H1 (cell line): ENCODE measurements at regions not wholly inside any gene's neighbourhood (a gene's known extent, or its start where the extent isn't known, plus 50 kb on each side); places are given as distances from the start of the nearest gene placed in this dataset.

ENCODE experiments used
- CTCF ChIA-PET: fragments of 300-600 bp; sonication (Branson Sonifier 250); formaldehyde crosslinking; loops from one replicate; lab custom pipeline; 2021; ENCODE audit not compliant: partially characterized antibody; lab: Charles Lee
- POLR2A ChIA-PET: fragments of 300-600 bp; sonication (Branson Sonifier 250); formaldehyde crosslinking; loops from one replicate; lab custom pipeline; 2021; ENCODE audit warnings: inconsistent platforms; ENCODE audit not compliant: partially characterized antibody; lab: Charles Lee
- DNase-seq, 2 experiments: peaks; one replicate each; pipeline versions ENCODE4 v3.0.0 to v3.0.0-alpha.2; 2010 to 2022; ENCODE audit warnings: low spot score in 2 of 2, low read depth in 1 of 2, mixed read lengths in 1 of 2
- FAIRE-seq: peaks from 2 replicates; lab custom pipeline; 2011; peaks lifted over from hg19 to GRCh38; lab: Jason Lieb, UNC
- H2AFZ ChIP-seq: 2 replicates; pipeline ENCODE4 v1.8.1; 2012; ENCODE audit warnings: low read length, inconsistent platforms
- H2AK5ac ChIP-seq: 2 replicates; pipeline ENCODE4 v1.6.1; 2013; ENCODE audit warnings: low read depth, low read length
- H2BK120ac ChIP-seq: replicated peaks from 2 replicates; pipeline ENCODE3; 2013; ENCODE audit warnings: low read depth, low read length, inconsistent platforms
- H2BK12ac ChIP-seq: 2 replicates; pipeline ENCODE4 v1.6.1; 2013; ENCODE audit warnings: low read depth, low read length
- H2BK15ac ChIP-seq: 2 replicates; pipeline ENCODE4 v1.6.1; 2013; ENCODE audit warnings: low read length
- H2BK20ac ChIP-seq: 2 replicates; pipeline ENCODE4 v1.6.1; 2013; ENCODE audit warnings: low read length
- H2BK5ac ChIP-seq: 2 replicates; pipeline ENCODE4 v1.6.1; 2013; ENCODE audit warnings: low read depth, low read length
- H3K14ac ChIP-seq: 2 replicates; pipeline ENCODE4 v1.6.1; 2013; ENCODE audit warnings: inconsistent platforms; ENCODE audit not compliant: insufficient read length
- H3K18ac ChIP-seq: 2 replicates; pipeline ENCODE4 v1.6.1; 2013; ENCODE audit warnings: low read length; ENCODE audit errors: extremely low read depth
- H3K23ac ChIP-seq: 2 replicates; pipeline ENCODE4 v1.6.1; 2013; ENCODE audit warnings: inconsistent platforms; ENCODE audit not compliant: insufficient read length
- H3K23me2 ChIP-seq: 2 replicates; pipeline ENCODE4 v1.6.1; 2013; ENCODE audit warnings: low read depth, low read length
- H3K27ac ChIP-seq: 2 replicates; pipeline ENCODE4 v1.6.1; 2011; ENCODE audit warnings: low read depth, low read length, inconsistent platforms
- H3K27me3 ChIP-seq, 4 experiments: replicated peaks in 1 of 4; 1 replicate in 1 of 4; 2 replicates in 3 of 4; pipeline versions ENCODE4 v1.6.1 to v1.8.1; 2011 to 2013; ENCODE audit warnings: low read length in 3 of 4, mild to moderate bottlenecking in 3 of 4, inconsistent platforms in 2 of 4, mixed read lengths in 2 of 4, moderate library complexity in 1 of 4; ENCODE audit not compliant: control insufficient read depth in 3 of 4, insufficient read depth in 3 of 4; ENCODE audit errors: extremely low read depth in 1 of 4
- H3K36me3 ChIP-seq, 4 experiments: 2 replicates each; pipeline versions ENCODE4 v1.6.1 to v1.8.1; 2011 to 2013; ENCODE audit warnings: mild to moderate bottlenecking in 4 of 4, low read length in 3 of 4, moderate library complexity in 2 of 4, control low read depth in 1 of 4, inconsistent platforms in 1 of 4; ENCODE audit not compliant: insufficient read depth in 4 of 4, control insufficient read depth in 2 of 4
- H3K4ac ChIP-seq: replicated peaks from 2 replicates; pipeline ENCODE3; 2013; ENCODE audit warnings: low read length, low read depth, mixed read lengths, inconsistent platforms; ENCODE audit not compliant: insufficient read length
- H3K4me1 ChIP-seq, 4 experiments: replicated peaks in 1 of 4; 1 replicate in 1 of 4; 2 replicates in 3 of 4; pipeline versions ENCODE4 v1.6.1 to v1.8.1; 2011 to 2013; ENCODE audit warnings: low read length in 3 of 4, inconsistent platforms in 2 of 4, mixed read lengths in 1 of 4; ENCODE audit not compliant: insufficient read depth in 4 of 4, control insufficient read depth in 3 of 4
- H3K4me2 ChIP-seq, 2 experiments: 2 replicates each; pipeline versions ENCODE4 v1.6.1 to v1.8.1; 2011 to 2013; ENCODE audit warnings: low read depth in 2 of 2, low read length in 2 of 2, control low read depth in 1 of 2, inconsistent platforms in 1 of 2, mild to moderate bottlenecking in 1 of 2; ENCODE audit not compliant: insufficient read depth in 1 of 2
- H3K4me3 ChIP-seq, 4 experiments: fragments of 200-600, 300-600 bp in 1 of 4; sonication (generic), shearing (Covaris generic), sonication (Bioruptor Twin) in 1 of 4; 2 replicates each; pipeline versions ENCODE4 v1.5.1 to v1.8.1; 2011 to 2016; ENCODE audit warnings: low read length in 4 of 4, low read depth in 3 of 4, control low read depth in 2 of 4, inconsistent platforms in 2 of 4, mild to moderate bottlenecking in 2 of 4, mixed read lengths in 1 of 4, moderate library complexity in 1 of 4; ENCODE audit not compliant: insufficient read depth in 2 of 4; ENCODE audit errors: extremely low read depth in 1 of 4
- H3K56ac ChIP-seq: replicated peaks from 2 replicates; pipeline ENCODE3; 2013; ENCODE audit warnings: low read depth, mild to moderate bottlenecking, mixed read lengths, low read length, inconsistent platforms; ENCODE audit not compliant: insufficient read length
- H3K79me1 ChIP-seq: 2 replicates; pipeline ENCODE4 v1.6.1; 2013; ENCODE audit warnings: low read depth, low read length, control low read depth
- H3K79me2 ChIP-seq, 2 experiments: 2 replicates each; pipeline versions ENCODE4 v1.6.1 to v1.8.1; 2012 to 2013; ENCODE audit warnings: low read length in 2 of 2, mild to moderate bottlenecking in 2 of 2, inconsistent platforms in 1 of 2; ENCODE audit not compliant: insufficient read depth in 2 of 2, control insufficient read depth in 1 of 2
- H3K9ac ChIP-seq, 4 experiments: replicated peaks in 1 of 4; 1 replicate in 1 of 4; 2 replicates in 3 of 4; pipeline versions ENCODE4 v1.6.1 to v1.8.1; 2011 to 2013; ENCODE audit warnings: low read depth in 3 of 4, low read length in 3 of 4, control low read depth in 2 of 4, mild to moderate bottlenecking in 2 of 4, moderate library complexity in 2 of 4, inconsistent platforms in 1 of 4; ENCODE audit errors: extremely low read depth in 1 of 4
- H3K9me3 ChIP-seq, 2 experiments: 2 replicates each; pipeline versions ENCODE4 v1.6.1 to v1.8.1; 2012 to 2013; ENCODE audit warnings: mild to moderate bottlenecking in 2 of 2, moderate library complexity in 2 of 2, control low read depth in 1 of 2, inconsistent platforms in 1 of 2, low read depth in 1 of 2, low read length in 1 of 2, mixed read lengths in 1 of 2; ENCODE audit not compliant: insufficient read depth in 2 of 2
- H4K20me1 ChIP-seq, 2 experiments: replicated peaks in 1 of 2; 2 replicates each; pipeline versions ENCODE3 to v1.8.1; 2011 to 2013; ENCODE audit warnings: inconsistent platforms in 2 of 2, low read length in 2 of 2, mild to moderate bottlenecking in 1 of 2; ENCODE audit not compliant: insufficient read depth in 2 of 2, control insufficient read depth in 1 of 2
- H4K5ac ChIP-seq: 2 replicates; pipeline ENCODE4 v1.6.1; 2013; ENCODE audit warnings: low read length, low read depth, mixed read lengths, inconsistent platforms; ENCODE audit not compliant: insufficient read length
- H4K8ac ChIP-seq: 2 replicates; pipeline ENCODE4 v1.8.0; 2013; ENCODE audit warnings: mild to moderate bottlenecking, moderate library complexity, low read length, inconsistent platforms; ENCODE audit not compliant: insufficient read depth; ENCODE audit errors: extremely low read depth
- H4K91ac ChIP-seq: replicated peaks from 2 replicates; pipeline ENCODE3; 2013; ENCODE audit warnings: low read length, mixed read lengths, inconsistent platforms; ENCODE audit not compliant: insufficient read length
- ATF2 ChIP-seq: IDR thresholded peaks from 2 replicates; pipeline ENCODE4 v1.6.1; 2012; ENCODE audit warnings: low read length, inconsistent platforms
- EP300 ChIP-seq, 2 experiments: IDR thresholded peaks; 1 replicate in 1 of 2; 2 replicates in 1 of 2; pipeline ENCODE4 v1.6.1; 2011 to 2012; ENCODE audit warnings: low read depth in 2 of 2, low read length in 2 of 2, mild to moderate bottlenecking in 2 of 2, borderline replicate concordance in 1 of 2, inconsistent platforms in 1 of 2, moderate library complexity in 1 of 2
- EZH2 ChIP-seq: fragments of 200-600 bp; sonication (generic); IDR thresholded peaks from 2 replicates; pipeline ENCODE4 v1.7.1; 2012; ENCODE audit warnings: low read depth, mild to moderate bottlenecking, moderate library complexity, low read length, inconsistent platforms; ENCODE audit not compliant: severe bottlenecking
- GTF2F1 ChIP-seq: IDR thresholded peaks from 2 replicates; pipeline ENCODE4 v1.6.1; 2012; ENCODE audit warnings: low read depth, low read length, improper control_type of control experiment, borderline replicate concordance
- KDM1A ChIP-seq: fragments of 200-600, 300-600 bp; sonication (generic); IDR thresholded peaks from 2 replicates; pipeline ENCODE4 v1.7.1; 2016; ENCODE audit warnings: mild to moderate bottlenecking, low read length, borderline replicate concordance
- KDM4A ChIP-seq: IDR thresholded peaks from one replicate; pipeline ENCODE4 v1.7.1; 2012; ENCODE audit warnings: low read depth, mild to moderate bottlenecking, moderate library complexity, low read length, inconsistent platforms; ENCODE audit not compliant: severe bottlenecking
- NRF1 ChIP-seq: IDR thresholded peaks from 2 replicates; pipeline ENCODE4 v1.6.1; 2011; ENCODE audit warnings: mild to moderate bottlenecking, low read depth, low read length, improper control_type of control experiment
- POLR2A ChIP-seq, 2 experiments: IDR thresholded peaks; 1 replicate in 1 of 2; 2 replicates in 1 of 2; pipeline ENCODE4 v1.6.1; 2011; ENCODE audit warnings: low read depth in 2 of 2, low read length in 2 of 2, mild to moderate bottlenecking in 2 of 2; ENCODE audit errors: control extremely low read depth in 1 of 2
- POU5F1 ChIP-seq: IDR thresholded peaks from 2 replicates; pipeline ENCODE4 v1.6.1; 2011; ENCODE audit warnings: low read depth, mild to moderate bottlenecking, low read length, moderate library complexity
- RBBP5 ChIP-seq: IDR thresholded peaks from 2 replicates; pipeline ENCODE4 v1.7.1; 2012; ENCODE audit warnings: low read depth, mild to moderate bottlenecking, inconsistent platforms, low read length, moderate library complexity, borderline replicate concordance
- SAP30 ChIP-seq: fragments of 300-600 bp; sonication (generic); IDR thresholded peaks from 2 replicates; pipeline ENCODE4 v1.7.1; 2012; ENCODE audit warnings: low read length, moderate library complexity, mild to moderate bottlenecking, inconsistent platforms; ENCODE audit not compliant: insufficient read depth, insufficient replicate concordance
- SIN3A ChIP-seq, 2 experiments: IDR thresholded peaks in 1 of 2; conservative IDR thresholded peaks in 1 of 2; 2 replicates each; pipeline ENCODE4 v1.6.1; 2011 to 2012; ENCODE audit warnings: low read length in 2 of 2, improper control_type of control experiment in 1 of 2, low read depth in 1 of 2, mild to moderate bottlenecking in 1 of 2
- TAF1 ChIP-seq: IDR thresholded peaks from 2 replicates; pipeline ENCODE4 v1.6.1; 2011; ENCODE audit warnings: mild to moderate bottlenecking, low read depth, low read length
- WGBS, 2 experiments: shearing (Covaris generic) in 1 of 2; methylation state at CpG; one replicate each; pipeline versions ENCODE4 v1.1.6 to v1.1.7; 2013 to 2015; ENCODE audit warnings: low lambda C conversion rate in 2 of 2, mixed read lengths in 2 of 2, inconsistent platforms in 1 of 2, low coverage in 1 of 2, missing lambda C conversion rate in 1 of 2; ENCODE audit not compliant: insufficient replicate concordance in 2 of 2, insufficient coverage in 1 of 2, insufficient read length in 1 of 2; ENCODE audit errors: extremely low coverage in 1 of 2, missing lambda C conversion rate in 1 of 2; 5-methylcytosine and 5-hydroxymethylcytosine counted together

GRCh38 chr6:74857157-74857556, 348.7 kb downstream of the COL12A1 start:
- H3K79me1 ChIP-seq: no peaks in the 10 kb centered on the region
- no peak overlapping the region for H3K27ac ChIP-seq
- no peak overlapping the region for H3K23ac ChIP-seq
- H2BK15ac ChIP-seq: no peak overlapping the region
- H2BK120ac ChIP-seq: no peak overlapping the region
- H3K36me3 ChIP-seq: no peaks in the 10 kb centered on the region
- no peaks in the 10 kb centered on the region for H4K20me1 ChIP-seq
- FAIRE-seq (no peak), DNase-seq (no peak)
- CTCF ChIA-PET: no interaction called here
- H3K79me2 ChIP-seq: no peaks in the 10 kb centered on the region
- no peak overlapping the region for H3K14ac ChIP-seq
- POLR2A ChIA-PET: no interaction called here
- no peaks in the 10 kb centered on the region for H3K23me2 ChIP-seq
- no peak overlapping the region for H4K5ac ChIP-seq
- no peak overlapping the region for H2BK5ac ChIP-seq
- H2AK5ac ChIP-seq: no peak overlapping the region
- H2BK12ac ChIP-seq: no peak overlapping the region
- H2AFZ ChIP-seq: no peak overlapping the region
- no peak overlapping the region for H3K18ac ChIP-seq
- H3K4me3 ChIP-seq: no peak overlapping the region
- no peaks in the 10 kb centered on the region for H3K27me3 ChIP-seq
- no peaks in the 10 kb centered on the region for H3K4me1 ChIP-seq
- H3K4ac ChIP-seq: no peak overlapping the region
- H3K56ac ChIP-seq: no peak overlapping the region
- no peak overlapping the region for H4K91ac ChIP-seq
- no peak overlapping the region for H3K9ac ChIP-seq
- no peak overlapping the region for H3K4me2 ChIP-seq
- WGBS, 2 experiments: 93% methylated on average over 3 of the region's 3 CpGs; no CpG with 5 or more reads in 1 of the 2 experiments
- H3K9me3 ChIP-seq: no peaks in the 10 kb centered on the region
- H4K8ac ChIP-seq: no peak overlapping the region
- H2BK20ac ChIP-seq: no peak overlapping the region
- TF ChIP-seq POU5F1 (no peak), SIN3A (conservative IDR thresholded peaks at IDR 0.05 in 1 of 2, IDR thresholded peaks at IDR 0.05 in 1 of 2; ENCODE audit: low read depth in 1 of 2, low read length in 2 of 2) (no peak), KDM1A (no peak), EZH2 (no peak), SAP30 (no peak), NRF1 (no peak), RBBP5 (no peak), KDM4A (no peak), ATF2 (no peak), GTF2F1 (no peak), POLR2A (IDR thresholded peaks at IDR 0.05; ENCODE audit: control extremely low read depth in 1 of 2, low read depth in 2 of 2, low read length in 2 of 2) (no peak), TAF1 (no peak), EP300 (IDR thresholded peaks at IDR 0.05; ENCODE audit: borderline replicate concordance in 1 of 2, low read depth in 2 of 2, low read length in 2 of 2) (no peak)
